ENCODE measurements at regions not wholly inside any gene's neighbourhood (a gene's known extent, or its start where the extent isn't known, plus 50 kb on each side); places are given as distances from the start of the nearest gene placed in this dataset.

GRCh38 chr12:98437806-98438595, 77.4 kb upstream of the TMPO start:
- H3K4me2 ChIP-seq (replicated peaks; ENCODE audit: extremely low read depth, low read length, poor library complexity, severe bottlenecking) = peak overlapping the region; percentile 39
- Mint-ChIP-seq H3K4me1 (peaks cover 62% of the 10 kb centered on the region), H3K36me3 (peaks cover 0 to 6% of the 10 kb centered on the region in 2 donors), H3K4me3 (no peak overlapping the region), H3K27ac (peak overlapping the region; percentile 99 to 100 (median 100)), H3K9me3 (peaks cover 0 to 10% (median 9%) of the 10 kb centered on the region in 7 donors), H3K27me3 (ENCODE audit: low read depth in 3 of 3) (peaks cover 0 to 2% (median 0%) of the 10 kb centered on the region in 3 donors)
- no peaks in the 10 kb centered on the region for H3K9me3 ChIP-seq (replicated peaks in 1 of 2; ENCODE audit: control insufficient read depth in 1 of 2, insufficient read depth in 1 of 2, low read length in 2 of 2)
- H3K4me3 ChIP-seq (replicated peaks in 1 of 3; ENCODE audit: low read depth in 2 of 3, low read length in 3 of 3) = peak overlapping the region in 1 of 3 experiments; percentile 46
- peak overlapping the region; percentile 66 for H3K9ac ChIP-seq (ENCODE audit: insufficient read depth, low read length, poor library complexity, severe bottlenecking)
- H3K27ac ChIP-seq (ENCODE audit: low read depth in 1 of 2, low read length in 2 of 2) = peak overlapping the region; percentile 98
- peaks cover 57 to 61% of the 10 kb centered on the region in 2 donors for H3K4me1 ChIP-seq (ENCODE audit: control insufficient read depth in 1 of 2, insufficient read depth in 2 of 2, low read length in 2 of 2)
- no peaks in the 10 kb centered on the region for H4K20me1 ChIP-seq (ENCODE audit: insufficient read depth, low read length)
- H3K36me3 ChIP-seq (replicated peaks in 1 of 2; ENCODE audit: control insufficient read depth in 1 of 2, insufficient read depth in 2 of 2, low read length in 2 of 2) = no peaks in the 10 kb centered on the region
- no peaks in the 10 kb centered on the region for H3K27me3 ChIP-seq (ENCODE audit: control insufficient read depth in 2 of 2, insufficient read depth in 2 of 2, low read length in 2 of 2)
- intact Hi-C loops (cut with micrococcal nuclease) = loop anchor here in 1 of 2 donors (2.0 kb wide), 1 partner anchor 27 kb away; no protein-coding TSS in a partner anchor
- H2AFZ ChIP-seq (ENCODE audit: insufficient read depth, low read depth, low read length, poor library complexity, severe bottlenecking) = no peak overlapping the region
- TF ChIP-seq, protein P1, sequence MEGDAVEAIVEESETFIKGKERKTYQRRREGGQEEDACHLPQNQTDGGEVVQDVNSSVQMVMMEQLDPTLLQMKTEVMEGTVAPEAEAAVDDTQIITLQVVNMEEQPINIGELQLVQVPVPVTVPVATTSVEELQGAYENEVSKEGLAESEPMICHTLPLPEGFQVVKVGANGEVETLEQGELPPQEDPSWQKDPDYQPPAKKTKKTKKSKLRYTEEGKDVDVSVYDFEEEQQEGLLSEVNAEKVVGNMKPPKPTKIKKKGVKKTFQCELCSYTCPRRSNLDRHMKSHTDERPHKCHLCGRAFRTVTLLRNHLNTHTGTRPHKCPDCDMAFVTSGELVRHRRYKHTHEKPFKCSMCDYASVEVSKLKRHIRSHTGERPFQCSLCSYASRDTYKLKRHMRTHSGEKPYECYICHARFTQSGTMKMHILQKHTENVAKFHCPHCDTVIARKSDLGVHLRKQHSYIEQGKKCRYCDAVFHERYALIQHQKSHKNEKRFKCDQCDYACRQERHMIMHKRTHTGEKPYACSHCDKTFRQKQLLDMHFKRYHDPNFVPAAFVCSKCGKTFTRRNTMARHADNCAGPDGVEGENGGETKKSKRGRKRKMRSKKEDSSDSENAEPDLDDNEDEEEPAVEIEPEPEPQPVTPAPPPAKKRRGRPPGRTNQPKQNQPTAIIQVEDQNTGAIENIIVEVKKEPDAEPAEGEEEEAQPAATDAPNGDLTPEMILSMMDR (IDR thresholded peaks at IDR 0.05) = no peak
- WGBS (ENCODE audit: insufficient coverage) = no CpG with 5 or more reads among the region's 1 CpG
- H3K79me2 ChIP-seq (ENCODE audit: insufficient read depth, low read length) = no peaks in the 10 kb centered on the region
- peak in 2 of 3 donors; percentile 63 to 68 for DNase-seq

GRCh38 chr12:98438656-98439230, 76.6 kb upstream of the TMPO start:
- Histone ChIP-seq H3K4me1 (ENCODE audit: control insufficient read depth in 1 of 2, insufficient read depth in 2 of 2, low read length in 2 of 2) (peaks cover 65 to 68% of the 10 kb centered on the region in 2 donors), H3K27me3 (ENCODE audit: control insufficient read depth in 2 of 2, insufficient read depth in 2 of 2, low read length in 2 of 2) (no peaks in the 10 kb centered on the region), H2AFZ (ENCODE audit: insufficient read depth, low read depth, low read length, poor library complexity, severe bottlenecking) (peak overlapping the region; percentile 22), H3K79me2 (ENCODE audit: insufficient read depth, low read length) (no peaks in the 10 kb centered on the region), H3K9ac (ENCODE audit: insufficient read depth, low read length, poor library complexity, severe bottlenecking) (peak overlapping the region; percentile 66), H3K9me3 (replicated peaks in 1 of 2; ENCODE audit: control insufficient read depth in 1 of 2, insufficient read depth in 1 of 2, low read length in 2 of 2) (no peaks in the 10 kb centered on the region), H3K36me3 (replicated peaks in 1 of 2; ENCODE audit: control insufficient read depth in 1 of 2, insufficient read depth in 2 of 2, low read length in 2 of 2) (no peaks in the 10 kb centered on the region), H3K4me3 (replicated peaks in 1 of 3; ENCODE audit: low read depth in 2 of 3, low read length in 3 of 3) (peak overlapping the region in 1 of 3 experiments; percentile 46), H3K4me2 (replicated peaks; ENCODE audit: extremely low read depth, low read length, poor library complexity, severe bottlenecking) (peak overlapping the region; percentile 36), H4K20me1 (ENCODE audit: insufficient read depth, low read length) (no peaks in the 10 kb centered on the region), H3K27ac (ENCODE audit: low read depth in 1 of 2, low read length in 2 of 2) (peak overlapping the region; percentile 98)
- peaks cover 68% of the 10 kb centered on the region for H3K4me1 Mint-ChIP-seq
- peak in 2 of 3 donors; percentile 36 to 51 for DNase-seq
- H3K27ac Mint-ChIP-seq = peak overlapping the region; percentile 99 to 100 (median 100)
- H3K36me3 Mint-ChIP-seq = peaks cover 0 to 6% of the 10 kb centered on the region in 2 donors
- H3K9me3 Mint-ChIP-seq = peaks cover 0 to 10% (median 9%) of the 10 kb centered on the region in 7 donors
- TF ChIP-seq, protein P1 (IDR thresholded peaks at IDR 0.05) = no peak
- no CpG with 5 or more reads among the region's 1 CpG for WGBS (ENCODE audit: insufficient coverage)
- intact Hi-C loops (cut with micrococcal nuclease) = loop anchor here in 1 of 2 donors (2.0 kb wide), 1 partner anchor 26 kb away; no protein-coding TSS in a partner anchor
- peaks cover 0 to 2% (median 0%) of the 10 kb centered on the region in 3 donors for H3K27me3 Mint-ChIP-seq (ENCODE audit: low read depth in 3 of 3)
- peak overlapping the region in 1 of 2 donors; percentile 79 for H3K4me3 Mint-ChIP-seq
